H9 (cell line): ENCODE measurements at regions not wholly inside any gene's neighbourhood (a gene's known extent, or its start where the extent isn't known, plus 50 kb on each side); places are given as distances from the start of the nearest gene placed in this dataset.

ENCODE experiments used
- DNase-seq: peaks from one replicate; pipeline ENCODE4 v3.0.0-alpha.2; 2017
- H2AFZ ChIP-seq: one replicate; pipeline ENCODE4 v1.6.1; 2013; ENCODE audit warnings: mild to moderate bottlenecking, low read length, control low read depth, moderate library complexity
- H2AK5ac ChIP-seq: 2 replicates; pipeline ENCODE4 v1.6.1; 2013; ENCODE audit warnings: low read length, control low read depth, mixed read lengths; ENCODE audit not compliant: insufficient read length
- H2BK120ac ChIP-seq: one replicate; pipeline ENCODE4 v1.6.1; 2013; ENCODE audit warnings: low read depth, mild to moderate bottlenecking, low read length, control low read depth, inconsistent platforms; ENCODE audit not compliant: poor library complexity, severe bottlenecking
- H2BK12ac ChIP-seq: 2 replicates; pipeline ENCODE4 v1.6.1; 2013; ENCODE audit warnings: low read length, control low read depth, mixed read lengths, low read depth; ENCODE audit not compliant: insufficient read length
- H2BK15ac ChIP-seq: 2 replicates; pipeline ENCODE4 v1.6.1; 2013; ENCODE audit warnings: low read depth, low read length, control low read depth
- H2BK20ac ChIP-seq: one replicate; pipeline ENCODE4 v1.6.1; 2013; ENCODE audit warnings: low read depth, mild to moderate bottlenecking, low read length, control low read depth, inconsistent platforms; ENCODE audit not compliant: poor library complexity, severe bottlenecking
- H2BK5ac ChIP-seq: 2 replicates; pipeline ENCODE4 v1.6.1; 2013; ENCODE audit warnings: low read length, control low read depth, mixed read lengths; ENCODE audit not compliant: insufficient read length
- H3K14ac ChIP-seq: 2 replicates; pipeline ENCODE4 v1.6.1; 2013; ENCODE audit warnings: low read length, control low read depth; ENCODE audit not compliant: insufficient read depth
- H3K18ac ChIP-seq: 2 replicates; pipeline ENCODE4 v1.6.1; 2013; ENCODE audit warnings: low read depth, mild to moderate bottlenecking, mixed read lengths, low read length, control low read depth; ENCODE audit not compliant: insufficient read length
- H3K23ac ChIP-seq: 2 replicates; pipeline ENCODE4 v1.6.1; 2013; ENCODE audit warnings: low read length, control low read depth, mixed read lengths, low read depth; ENCODE audit not compliant: insufficient read length
- H3K23me2 ChIP-seq: 2 replicates; pipeline ENCODE4 v1.6.1; 2013; ENCODE audit warnings: low read depth, mild to moderate bottlenecking, mixed read lengths, low read length, control low read depth; ENCODE audit not compliant: insufficient read length, poor library complexity, severe bottlenecking
- H3K27ac ChIP-seq: 2 replicates; pipeline ENCODE4 v1.5.1; 2013; ENCODE audit warnings: low read length, control low read depth, mixed read lengths, low read depth; ENCODE audit not compliant: insufficient read length
- H3K27me3 ChIP-seq: 2 replicates; pipeline ENCODE4 v1.6.1; 2013; ENCODE audit warnings: low read length, control low read depth, inconsistent platforms; ENCODE audit not compliant: insufficient read depth
- H3K4ac ChIP-seq: 2 replicates; pipeline ENCODE4 v1.6.1; 2013; ENCODE audit warnings: low read depth, mild to moderate bottlenecking, control low read depth, inconsistent platforms, low read length, moderate library complexity
- H3K4me1 ChIP-seq: 2 replicates; pipeline ENCODE4 v1.6.1; 2013; ENCODE audit warnings: low read length, control low read depth, inconsistent platforms; ENCODE audit not compliant: insufficient read depth
- H3K4me2 ChIP-seq: 2 replicates; pipeline ENCODE4 v1.6.1; 2013; ENCODE audit warnings: low read length, control low read depth, mixed read lengths; ENCODE audit not compliant: insufficient read length, insufficient read depth
- H3K56ac ChIP-seq: 2 replicates; pipeline ENCODE4 v1.6.1; 2013; ENCODE audit warnings: low read depth, mild to moderate bottlenecking, mixed read lengths, low read length, control low read depth; ENCODE audit not compliant: insufficient read length
- H3K79me1 ChIP-seq: 2 replicates; pipeline ENCODE4 v1.6.1; 2013; ENCODE audit warnings: low read depth, mild to moderate bottlenecking, moderate library complexity, low read length, control low read depth, inconsistent platforms; ENCODE audit not compliant: insufficient read depth, poor library complexity, severe bottlenecking
- H3K79me2 ChIP-seq: 2 replicates; pipeline ENCODE4 v1.6.1; 2013; ENCODE audit warnings: low read length, control low read depth, inconsistent platforms; ENCODE audit not compliant: insufficient read depth
- H3K9ac ChIP-seq: 2 replicates; pipeline ENCODE4 v1.6.1; 2013; ENCODE audit warnings: low read length, control low read depth, mixed read lengths; ENCODE audit not compliant: insufficient read length; ENCODE audit errors: extremely low read depth
- H3K9me3 ChIP-seq: one replicate; pipeline ENCODE4 v1.6.1; 2013; ENCODE audit warnings: low read depth, low read length, inconsistent platforms; ENCODE audit not compliant: control insufficient read depth
- H3T11ph ChIP-seq: one replicate; pipeline ENCODE4 v1.6.1; 2013; ENCODE audit warnings: mild to moderate bottlenecking, low read length, control low read depth, inconsistent platforms
- H4K20me1 ChIP-seq: one replicate; pipeline ENCODE4 v1.6.1; 2013; ENCODE audit not compliant: control insufficient read depth, insufficient read length, insufficient read depth
- H4K5ac ChIP-seq: 2 replicates; pipeline ENCODE4 v1.6.1; 2013; ENCODE audit warnings: low read depth, mild to moderate bottlenecking, mixed read lengths, low read length, control low read depth; ENCODE audit not compliant: insufficient read length
- H4K8ac ChIP-seq: replicated peaks from 2 replicates; pipeline ENCODE4 v1.6.1; 2013; ENCODE audit warnings: low read length, control low read depth, mixed read lengths, low read depth; ENCODE audit not compliant: insufficient read length
- H4K91ac ChIP-seq: 2 replicates; pipeline ENCODE4 v1.6.1; 2013; ENCODE audit warnings: low read depth, mild to moderate bottlenecking, moderate library complexity, mixed read lengths, low read length, control low read depth; ENCODE audit not compliant: insufficient read length
- H3K27ac Mint-ChIP-seq, 3 experiments: 2 replicates in 2 of 3; 3 replicates in 1 of 3; pipeline ENCODE4 v1.8.0; 2020 to 2021; ENCODE audit warnings: mixed read lengths in 3 of 3, mild to moderate bottlenecking in 1 of 3, moderate library complexity in 1 of 3
- H3K27me3 Mint-ChIP-seq: 2 replicates; pipeline ENCODE4 v1.8.0; 2021; ENCODE audit warnings: low read depth, mild to moderate bottlenecking, moderate library complexity, mixed read lengths
- H3K36me3 Mint-ChIP-seq, 3 experiments: 2 replicates in 2 of 3; 3 replicates in 1 of 3; pipeline ENCODE4 v1.8.0; 2020 to 2021; ENCODE audit warnings: low read depth in 3 of 3, mixed read lengths in 3 of 3; ENCODE audit not compliant: insufficient read depth in 1 of 3
- H3K4me1 Mint-ChIP-seq, 2 experiments: 2 replicates each; pipeline ENCODE4 v1.8.0; 2020; ENCODE audit warnings: mixed read lengths in 2 of 2
- H3K4me3 Mint-ChIP-seq, 2 experiments: 2 replicates in 1 of 2; 3 replicates in 1 of 2; pipeline ENCODE4 v1.8.0; 2020 to 2021; ENCODE audit warnings: mild to moderate bottlenecking in 2 of 2, mixed read lengths in 2 of 2, moderate library complexity in 1 of 2
- H3K9me3 Mint-ChIP-seq, 2 experiments: 2 replicates in 1 of 2; 3 replicates in 1 of 2; pipeline ENCODE4 v1.8.0; 2020; ENCODE audit warnings: mild to moderate bottlenecking in 2 of 2, mixed read lengths in 2 of 2, moderate library complexity in 1 of 2
- CTCF ChIP-seq: fragments of 200-600 bp; sonication (generic); conservative IDR thresholded peaks from 3 replicates; pipeline ENCODE4 v1.8.0; 2021; ENCODE audit warnings: antibody characterized with exemption, mild to moderate bottlenecking
- WGBS: extraction: QIAGEN DNeasy Blood & Tissue Kit; methylation state at CpG from one replicate; pipeline ENCODE4 v1.1.7; 2013; ENCODE audit warnings: missing lambda C conversion rate, low lambda C conversion rate, mixed read lengths; ENCODE audit not compliant: insufficient read length; ENCODE audit errors: extremely low coverage; 5-methylcytosine and 5-hydroxymethylcytosine counted together

GRCh38 chr5:89286320-89286719, 403.3 kb upstream of the MEF2C start:
- H3K27ac Mint-ChIP-seq: no peak overlapping the region
- no peak overlapping the region for H3K56ac ChIP-seq
- H3K9me3 Mint-ChIP-seq: no peaks in the 10 kb centered on the region
- H2BK5ac ChIP-seq: no peak overlapping the region
- H3K9ac ChIP-seq: no peak overlapping the region
- H3K27ac ChIP-seq: no peak overlapping the region
- no peaks in the 10 kb centered on the region for H3K79me1 ChIP-seq
- H3K14ac ChIP-seq: no peak overlapping the region
- no peaks in the 10 kb centered on the region for H3K79me2 ChIP-seq
- H2BK12ac ChIP-seq: no peak overlapping the region
- H4K5ac ChIP-seq: no peak overlapping the region
- H3K36me3 Mint-ChIP-seq: no peaks in the 10 kb centered on the region
- H3K27me3 ChIP-seq: no peaks in the 10 kb centered on the region
- H3T11ph ChIP-seq: no peak overlapping the region
- no peak overlapping the region for H3K4me3 Mint-ChIP-seq
- H2AFZ ChIP-seq: no peak overlapping the region
- H2BK15ac ChIP-seq: no peak overlapping the region
- no peak overlapping the region for H3K4ac ChIP-seq
- peaks cover 0 to 3% of the 10 kb centered on the region in 2 experiments; a peak in 2 of 4 replicates for H3K4me1 Mint-ChIP-seq
- no peak overlapping the region for H2BK20ac ChIP-seq
- no peak overlapping the region for H2BK120ac ChIP-seq
- no peak overlapping the region for H3K18ac ChIP-seq
- H3K4me1 ChIP-seq: no peaks in the 10 kb centered on the region; the same call in 1 of the 2 replicates
- no peak for TF ChIP-seq CTCF
- no peaks in the 10 kb centered on the region; the same call in 1 of the 2 replicates for H3K27me3 Mint-ChIP-seq
- H4K91ac ChIP-seq: no peak overlapping the region
- WGBS: no CpG with 5 or more reads among the region's 3 CpGs
- H3K23me2 ChIP-seq: no peaks in the 10 kb centered on the region
- H4K8ac ChIP-seq: no peak overlapping the region
- no peak for DNase-seq
- no peak overlapping the region for H3K4me2 ChIP-seq
- H4K20me1 ChIP-seq: no peaks in the 10 kb centered on the region
- no peak overlapping the region for H3K23ac ChIP-seq
- no peaks in the 10 kb centered on the region for H3K9me3 ChIP-seq
- no peak overlapping the region for H2AK5ac ChIP-seq
